COR-L47 (cell line): ENCODE measurements at regions not wholly inside any gene's neighbourhood (a gene's known extent, or its start where the extent isn't known, plus 50 kb on each side); places are given as distances from the start of the nearest gene placed in this dataset.

Experiments
- DNase-seq: peaks from one replicate; lab custom pipeline; 2025; lab: John Stamatoyannopoulos, UW

DNA sequence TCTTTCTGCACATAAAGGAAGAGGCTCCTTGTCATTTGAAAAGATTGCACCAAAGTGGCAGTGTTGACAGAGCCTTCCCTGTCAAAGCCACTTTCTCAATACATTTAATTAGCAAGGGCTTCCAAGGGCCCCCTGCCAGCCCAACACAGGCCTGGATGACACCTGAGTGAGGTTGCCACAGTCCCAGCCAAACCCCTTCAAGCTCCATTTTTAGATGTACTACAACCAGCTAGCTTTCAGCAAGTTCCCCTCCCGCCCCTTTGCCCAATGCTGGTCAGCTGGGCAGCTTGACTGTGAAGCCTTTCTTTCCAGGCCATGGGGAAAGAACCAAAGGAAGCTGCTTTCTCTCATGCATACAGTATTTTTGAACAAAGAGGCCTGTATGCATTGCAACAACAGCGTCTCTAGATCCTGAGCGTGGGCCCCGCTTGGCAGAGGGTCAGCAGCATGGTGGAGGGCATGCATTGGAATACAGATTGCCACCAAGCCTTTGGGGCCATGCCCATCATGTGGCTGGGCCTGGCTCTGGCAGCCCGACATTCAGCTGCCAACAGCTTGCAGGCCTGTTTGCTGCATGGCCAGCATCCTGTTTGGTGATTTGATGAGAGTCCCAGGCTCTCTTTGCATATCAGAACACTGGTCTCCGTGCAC is 261.1 kb upstream of the GATB start:
- no peak for DNase-seq

DNA sequence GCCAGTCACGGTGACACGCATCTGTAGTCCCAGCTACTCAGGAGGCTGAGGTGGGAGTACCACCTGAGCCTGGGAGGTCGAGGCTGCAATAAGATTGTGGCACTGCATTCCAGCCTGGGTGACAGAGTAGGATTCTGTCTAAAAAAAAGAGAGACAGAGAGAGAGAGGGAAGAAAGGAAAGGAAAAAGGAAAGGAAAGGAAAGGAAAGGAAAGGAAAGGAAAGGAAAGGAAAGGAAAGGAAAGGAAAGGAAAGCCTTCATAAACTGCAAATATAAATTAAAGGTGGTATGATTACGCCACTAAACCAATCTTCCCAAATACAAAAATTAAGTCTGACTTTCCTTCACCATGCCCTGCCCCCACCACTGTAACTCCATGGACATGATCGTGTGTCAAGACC is 259.3 kb upstream of the GATB start:
- no peak for DNase-seq

DNA sequence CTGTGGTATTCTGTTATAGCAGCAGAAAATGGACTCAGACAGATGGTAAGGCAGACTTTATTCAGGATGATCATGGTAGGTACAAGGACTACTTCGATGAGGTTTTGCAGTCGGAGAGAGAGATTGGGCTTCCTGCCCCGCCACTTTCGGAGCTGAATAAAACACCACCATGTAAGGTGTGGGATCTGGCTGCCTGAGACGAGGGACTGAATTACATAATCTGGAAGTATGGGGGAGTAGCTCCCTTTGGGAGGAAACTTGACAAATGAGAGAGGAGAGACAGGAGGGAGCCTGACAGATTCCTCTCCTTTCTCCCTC is 255.5 kb upstream of the GATB start:
- no peak for DNase-seq

DNA sequence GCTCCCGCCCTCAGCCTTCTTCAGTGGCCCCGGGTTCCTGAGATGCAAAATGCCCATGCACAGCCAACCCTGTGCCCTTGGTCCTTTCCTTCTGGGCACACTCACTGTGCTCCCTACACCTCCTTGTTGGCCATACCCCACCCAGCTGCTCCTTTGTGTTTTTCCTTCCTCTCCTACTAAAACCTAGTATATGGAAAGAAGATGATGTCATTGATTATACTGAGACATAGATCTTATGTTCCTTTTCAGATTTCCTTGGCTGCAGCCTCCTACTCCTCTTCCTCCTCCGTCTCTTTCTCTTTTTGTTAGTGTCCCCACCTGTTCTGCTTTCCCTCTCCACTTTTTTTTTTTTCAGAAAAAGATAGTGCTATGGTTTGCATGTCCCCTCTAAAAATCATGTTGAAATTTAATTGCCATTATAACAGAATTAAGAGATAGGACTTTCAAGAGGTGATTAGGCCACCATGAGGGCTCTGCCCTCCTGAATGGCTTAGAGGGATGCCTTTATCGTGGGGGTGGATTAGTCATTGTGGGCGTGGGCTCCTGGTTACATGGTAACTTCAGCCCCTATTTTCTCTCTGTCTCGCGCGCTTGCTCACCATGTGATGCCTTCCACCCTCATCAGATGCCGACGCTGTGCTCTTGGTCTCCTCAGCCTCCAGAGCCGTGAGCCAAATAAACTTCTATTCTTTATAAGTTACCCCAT is 254.9 kb upstream of the GATB start:
- no peak for DNase-seq

DNA sequence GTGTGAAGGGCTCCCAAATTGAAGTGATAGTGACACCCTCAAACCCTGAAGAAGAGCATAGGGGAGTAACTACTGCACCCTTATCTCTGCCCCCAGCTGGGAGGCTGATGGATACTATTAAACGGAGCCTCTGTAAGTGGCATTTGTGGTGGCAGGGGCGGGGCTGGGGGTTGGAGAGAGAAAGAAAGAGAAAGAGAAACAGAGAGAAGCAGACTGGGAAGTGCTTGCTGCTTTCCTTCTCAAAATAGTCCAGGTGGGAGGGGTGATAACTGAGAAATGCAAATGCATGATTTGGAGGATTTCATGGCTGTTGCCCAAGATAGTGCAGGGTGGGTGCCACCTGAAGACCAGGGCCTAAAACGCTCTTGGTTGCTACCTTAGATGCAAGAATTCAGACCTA is 253.5 kb upstream of the GATB start:
- DNase-seq, result no peak

DNA sequence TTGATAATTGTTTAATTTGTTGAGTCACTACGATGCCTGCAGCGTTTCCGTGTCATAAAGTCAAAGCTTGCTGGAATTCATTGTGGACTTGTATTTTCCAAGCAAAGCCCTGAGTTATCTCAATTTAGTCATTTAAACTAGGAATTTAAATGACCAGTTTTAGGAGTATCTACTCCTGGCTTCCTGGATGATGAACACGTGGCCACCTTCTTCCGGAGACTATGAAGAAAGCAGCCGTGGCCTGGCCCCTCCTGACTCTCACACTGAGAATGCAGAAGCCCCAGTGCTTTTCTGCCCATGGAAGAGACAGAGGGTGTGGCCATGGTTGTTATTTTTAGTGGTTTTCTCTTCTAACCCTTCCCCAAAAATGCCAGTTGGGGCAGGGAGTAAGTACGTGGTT is 250.7 kb upstream of the GATB start:
- DNase-seq, result no peak

DNA sequence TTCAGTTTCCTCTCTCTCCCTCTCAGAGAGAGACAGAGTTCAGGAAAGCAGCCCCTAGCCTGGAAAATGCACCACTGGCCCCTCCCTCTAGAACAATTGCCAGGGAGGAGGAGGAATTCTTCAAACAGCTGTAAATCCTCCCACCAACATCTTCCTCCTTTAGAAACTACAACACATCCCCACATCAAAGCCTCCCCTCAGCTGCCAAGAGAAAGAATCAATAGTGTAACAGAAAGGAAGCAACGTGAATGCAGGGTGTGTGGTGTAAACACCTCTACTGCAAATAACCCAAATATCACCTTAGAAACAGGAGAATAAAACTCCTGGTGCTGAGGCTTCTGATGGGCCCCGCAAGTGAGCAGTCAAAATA is 249.9 kb upstream of the GATB start:
- no peak for DNase-seq

DNA sequence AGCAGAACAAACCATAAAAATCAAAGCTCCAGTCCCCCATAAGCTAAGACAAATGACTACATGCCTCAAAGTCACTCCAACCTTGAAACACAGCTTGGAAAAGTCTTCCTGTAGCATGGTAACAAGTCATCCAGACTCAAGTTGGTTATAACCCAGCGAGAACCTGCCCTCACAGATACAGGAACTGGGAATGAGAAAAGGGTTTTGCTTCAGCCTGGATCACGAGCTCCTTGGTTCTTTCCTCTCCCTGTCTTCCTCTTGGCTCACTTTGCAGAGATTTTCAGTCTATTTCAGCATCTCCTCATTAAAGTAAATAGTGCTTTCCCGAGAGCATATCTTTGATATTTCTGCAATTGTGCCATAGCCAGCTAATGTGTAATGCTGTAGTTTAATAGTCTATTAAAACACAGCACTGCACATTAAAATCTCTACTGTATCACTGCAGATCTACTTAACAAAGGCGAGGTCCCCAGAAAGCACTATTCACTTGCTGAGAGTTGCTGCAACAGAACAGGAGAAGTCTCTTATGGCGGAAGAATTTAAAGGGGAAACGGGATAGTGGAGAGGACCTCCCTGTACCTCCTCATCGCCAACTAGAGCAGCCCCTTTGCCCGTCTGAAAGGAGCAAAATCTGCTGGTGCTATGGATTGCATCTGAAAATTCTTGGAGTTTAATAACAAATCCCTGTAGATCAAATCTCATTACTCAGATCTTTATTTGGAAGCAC is 249.3 kb upstream of the GATB start:
- no peak for DNase-seq

DNA sequence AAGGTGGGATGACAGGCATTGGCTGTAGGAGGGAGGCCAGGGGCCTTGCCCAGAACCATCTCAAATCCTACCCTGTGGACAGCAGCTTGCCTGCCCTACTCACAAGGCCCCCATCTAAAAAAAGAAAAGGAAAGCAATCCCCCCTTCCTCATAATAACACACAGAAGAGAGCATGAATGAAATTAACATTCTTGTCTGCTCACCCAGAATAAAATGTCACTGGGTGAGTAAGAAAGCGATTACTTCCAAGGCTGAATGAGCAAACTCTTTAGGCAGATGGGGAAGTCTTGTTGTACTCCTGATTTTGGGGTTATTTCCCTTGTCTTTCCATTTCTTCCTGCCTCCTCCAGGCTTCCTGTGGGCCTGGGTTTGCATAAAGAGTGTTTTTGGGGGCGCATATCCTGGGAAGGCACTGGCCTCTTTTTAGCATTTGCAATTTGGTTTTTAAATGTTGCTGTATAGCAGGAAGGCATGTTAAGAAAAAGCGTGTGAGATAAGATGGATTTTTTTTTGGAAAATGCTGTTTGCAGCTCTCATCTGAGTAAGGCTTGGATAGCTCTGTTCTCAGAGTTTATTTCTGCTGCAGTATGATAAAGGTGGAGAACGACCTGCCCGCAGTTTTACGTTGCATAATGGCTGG is 248.3 kb upstream of the GATB start:
- no peak for DNase-seq

DNA sequence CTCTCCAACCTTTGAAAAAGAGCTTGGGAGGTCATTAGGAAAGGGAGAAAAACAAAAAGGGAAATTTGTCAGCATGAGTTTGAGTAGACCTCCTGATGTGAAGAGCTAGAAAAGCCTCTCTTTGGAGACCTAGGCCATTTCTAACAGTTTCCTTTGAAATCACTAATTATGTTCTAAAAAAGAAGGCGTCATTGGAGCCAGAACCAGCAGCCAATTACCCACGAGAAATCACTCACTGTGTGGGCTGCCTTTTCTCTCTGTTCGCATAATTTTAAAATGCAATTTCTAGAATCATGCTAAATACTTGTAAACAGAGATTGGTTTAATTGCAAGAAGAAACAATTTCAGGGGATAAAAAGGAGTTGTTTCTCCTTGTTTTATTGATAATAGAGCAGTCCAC is 246.3 kb upstream of the GATB start:
- DNase-seq, result no peak

DNA sequence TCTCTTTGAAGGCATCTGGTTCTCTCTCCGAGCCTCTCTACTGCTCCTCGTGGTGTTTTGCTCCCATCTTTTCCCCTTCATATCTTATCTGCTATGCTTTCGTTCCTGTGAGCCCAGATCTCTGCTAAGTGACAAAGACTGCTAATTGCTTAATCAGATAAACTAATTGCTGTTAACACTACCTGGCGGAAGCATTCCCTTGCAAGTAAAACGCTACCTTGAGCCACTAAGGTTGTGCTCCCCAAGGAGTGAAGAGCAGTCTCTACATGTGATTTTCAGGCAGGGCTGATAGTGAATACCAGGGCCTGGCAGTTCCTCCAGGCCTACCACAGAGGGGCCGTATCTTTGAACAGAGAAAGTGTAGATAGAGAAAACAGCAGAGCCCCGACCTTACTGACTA is 244.0 kb upstream of the GATB start:
- DNase-seq, result no peak

DNA sequence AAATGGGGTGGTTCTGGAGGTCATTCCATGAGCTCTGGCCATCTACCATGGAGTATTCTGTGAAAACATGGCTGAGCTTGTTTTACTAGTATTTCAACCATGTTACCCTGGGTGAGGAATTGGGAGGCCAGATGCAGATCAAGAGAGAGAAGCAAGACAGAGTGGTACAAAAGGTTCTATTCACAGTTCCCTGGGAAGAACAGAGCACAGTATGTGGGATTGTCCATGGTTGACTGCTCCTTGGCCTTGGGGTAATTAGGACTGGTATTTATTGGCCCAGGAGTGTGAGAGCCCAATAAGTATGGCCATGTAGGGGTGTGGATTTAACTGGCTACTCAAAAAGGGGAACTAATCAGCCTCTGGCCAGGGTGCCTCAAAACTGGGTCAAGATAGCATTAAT is 239.7 kb upstream of the GATB start:
- DNase-seq, result no peak

DNA sequence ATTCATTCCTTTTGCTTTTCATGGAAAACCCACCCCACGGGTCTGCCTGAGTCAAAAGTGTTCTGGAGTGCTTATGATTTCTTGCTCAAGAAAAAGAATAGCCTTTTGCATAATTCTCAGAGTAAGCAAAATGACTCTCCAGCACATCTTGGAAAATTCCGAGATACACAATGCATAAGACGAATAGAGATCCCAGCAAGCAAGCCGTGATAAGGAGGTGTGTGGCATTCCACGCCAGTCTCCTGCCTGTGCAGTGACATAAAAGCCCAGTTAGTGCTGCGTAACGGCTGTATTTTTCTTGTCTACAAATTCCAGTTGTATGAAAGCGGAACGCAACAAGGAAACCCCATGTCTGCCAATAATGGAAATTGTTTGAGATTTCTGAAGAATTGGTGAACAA is 237.9 kb upstream of the GATB start:
- no peak for DNase-seq

DNA sequence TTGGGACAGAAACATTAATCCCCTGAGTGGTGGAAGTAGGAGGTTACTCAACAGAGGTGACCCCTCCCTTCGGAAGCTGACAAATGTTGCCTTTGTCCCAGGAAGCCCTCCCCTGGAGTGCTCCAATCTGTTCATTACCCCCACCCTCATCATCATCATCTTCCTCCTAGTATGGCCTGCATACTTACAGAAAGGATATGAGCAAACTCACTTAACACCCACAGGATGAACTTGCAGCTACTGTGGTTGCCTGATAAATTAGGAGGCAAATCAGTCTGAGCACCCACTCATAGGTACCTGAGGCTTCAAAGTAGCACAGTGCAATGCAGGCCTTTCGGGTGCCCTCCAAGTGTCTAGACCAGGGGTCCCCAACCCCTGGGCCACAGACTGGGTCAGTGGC is 236.7 kb upstream of the GATB start:
- no peak for DNase-seq

DNA sequence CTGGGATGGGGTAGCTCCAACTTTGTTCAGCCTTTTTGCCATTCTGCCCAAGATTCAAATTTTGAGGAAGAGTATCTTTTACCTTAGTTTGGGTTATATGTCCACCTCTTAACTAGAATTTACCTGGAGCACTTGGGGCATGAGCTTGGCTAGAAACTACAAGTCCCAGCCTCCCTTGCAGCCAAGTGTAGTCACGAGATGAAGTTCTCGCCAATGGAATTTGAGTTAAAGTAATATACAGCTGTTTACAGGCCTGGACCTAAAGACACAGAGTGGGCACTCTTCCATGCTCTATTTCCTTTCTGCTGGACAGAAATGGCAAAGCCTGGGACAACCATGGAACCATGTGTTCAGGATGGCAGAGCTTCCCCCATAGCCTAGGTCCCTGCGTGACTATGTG is 233.6 kb upstream of the GATB start:
- DNase-seq, result no peak

DNA sequence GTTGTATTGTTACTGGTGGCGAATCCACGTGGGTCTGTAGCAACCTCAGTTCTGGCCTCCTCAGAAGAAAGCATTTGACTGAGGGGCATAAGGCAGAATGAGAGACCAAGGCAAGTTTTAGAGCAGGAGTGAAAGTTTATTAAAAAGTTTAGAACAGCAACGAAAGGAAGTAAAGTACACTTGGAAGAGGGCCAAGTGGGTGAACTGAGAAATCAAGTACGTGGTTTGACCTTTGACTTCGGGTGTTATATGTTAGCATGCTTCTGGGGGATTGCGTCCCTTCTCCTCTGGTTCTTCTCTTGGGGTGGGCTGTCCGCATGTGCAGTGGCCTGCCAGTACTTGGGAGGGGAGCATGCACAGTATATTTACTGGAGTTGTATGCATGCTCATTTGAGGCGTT is 232.7 kb upstream of the GATB start:
- no peak for DNase-seq

DNA sequence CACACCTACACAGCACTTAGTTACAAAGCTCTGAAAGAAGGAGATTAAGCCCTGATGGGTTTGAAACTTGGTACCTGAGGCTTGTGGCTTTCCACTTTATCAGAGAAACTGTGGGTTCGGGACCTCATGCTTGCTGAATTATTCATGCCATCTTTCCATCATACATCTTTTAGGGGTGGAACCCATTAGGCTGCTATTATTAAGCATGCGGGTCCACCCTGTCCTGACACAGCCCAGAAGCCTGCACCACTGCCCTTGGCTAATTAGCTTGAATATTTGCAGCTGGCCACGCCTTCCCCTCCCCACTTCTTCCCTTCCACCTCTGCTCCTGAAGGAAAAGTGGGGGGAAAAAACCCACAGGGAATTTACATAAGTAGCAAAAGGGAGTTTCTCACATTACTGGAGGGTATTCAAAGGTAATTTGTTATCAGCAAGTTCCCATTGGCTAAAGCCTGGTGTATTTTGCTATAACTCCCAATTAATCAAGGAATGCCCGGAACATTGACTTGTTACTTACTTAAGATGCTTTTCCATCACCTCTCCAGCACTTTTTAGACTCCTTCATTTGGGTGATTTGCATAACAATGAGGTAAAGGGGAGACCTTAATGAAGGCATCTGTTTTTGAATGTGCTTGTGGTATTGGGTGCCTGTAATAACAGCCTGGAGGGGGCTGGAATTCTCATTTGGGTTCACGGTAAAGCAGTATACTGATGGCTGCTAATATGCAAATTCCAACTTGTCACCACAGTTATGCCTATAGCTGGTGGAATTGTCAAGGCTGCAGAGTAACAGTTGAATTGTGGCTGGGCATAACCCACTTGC is 231.7 kb upstream of the GATB start:
- no peak for DNase-seq

DNA sequence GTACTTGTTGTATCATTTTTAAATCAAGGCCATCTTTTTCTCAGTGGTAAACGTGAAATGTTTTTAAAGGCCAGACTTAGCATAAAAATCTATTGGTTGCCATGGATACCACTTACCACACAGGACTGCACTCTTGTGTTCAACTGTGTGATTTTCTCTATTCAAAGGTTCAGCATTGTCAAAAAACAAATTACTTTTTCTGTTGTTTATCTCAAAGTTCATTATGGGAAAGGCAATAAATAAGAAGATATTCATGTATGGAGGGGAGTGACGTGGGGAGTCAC is 231.0 kb upstream of the GATB start:
- DNase-seq, result no peak

DNA sequence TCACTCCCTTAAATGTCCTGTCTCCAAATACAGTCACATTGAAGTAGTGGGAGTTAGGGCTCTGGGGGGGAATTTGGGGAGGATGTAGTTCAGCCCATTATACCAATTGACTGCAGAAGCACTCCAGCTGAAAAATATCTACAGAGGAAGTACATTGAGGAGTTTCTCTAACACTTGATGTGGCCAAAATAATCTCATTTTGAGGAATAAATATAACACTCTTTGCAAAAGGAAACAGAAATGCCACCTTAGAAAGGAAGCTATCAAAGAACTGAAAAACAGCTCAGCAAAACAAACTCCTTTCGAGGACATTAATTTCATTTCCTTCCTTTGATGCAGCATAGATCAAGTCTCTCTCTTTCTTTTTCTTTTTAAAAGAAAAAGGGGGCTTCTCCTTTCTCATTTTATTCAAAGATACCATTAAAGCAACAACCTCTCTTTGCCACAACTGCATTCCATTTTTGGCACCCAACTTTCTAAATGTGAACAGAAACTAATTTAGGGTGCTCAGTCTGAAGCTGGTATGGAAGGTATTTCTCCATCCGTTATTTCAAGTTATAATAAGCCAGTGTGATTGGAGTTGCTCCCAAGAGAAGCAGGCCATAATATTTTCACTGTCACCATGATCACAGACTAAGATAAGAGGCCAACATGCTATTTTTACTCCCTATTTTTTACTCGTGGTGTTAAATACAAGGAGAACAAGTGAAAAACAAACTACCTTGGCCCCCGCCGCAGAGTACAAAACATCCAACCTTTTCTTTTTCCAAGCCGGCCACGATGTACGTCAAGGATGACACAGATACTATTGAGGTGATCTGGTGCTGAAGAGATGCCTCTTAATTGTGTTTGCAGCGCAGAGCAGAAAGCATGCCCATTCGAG is 230.4 kb upstream of the GATB start:
- DNase-seq, result no peak

DNA sequence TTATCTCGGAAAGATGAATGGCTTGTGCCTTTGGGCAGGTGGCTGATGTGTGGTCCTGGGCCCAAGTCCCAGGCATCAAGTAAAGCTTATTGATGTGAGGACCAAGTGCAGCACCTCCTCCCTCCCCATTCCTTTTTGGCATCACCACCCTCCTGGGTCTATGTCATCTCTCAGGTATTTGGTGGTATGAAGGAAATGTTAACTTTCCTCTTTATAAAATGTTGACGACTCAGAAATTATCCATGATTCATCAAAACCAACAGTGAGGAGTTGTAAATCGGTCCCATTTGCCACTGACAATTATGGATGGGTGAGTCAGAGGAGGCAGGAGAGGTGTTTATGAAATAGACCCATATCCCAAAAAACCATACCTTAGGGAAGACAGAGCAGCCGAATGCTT is 229.4 kb upstream of the GATB start:
- DNase-seq, result no peak

DNA sequence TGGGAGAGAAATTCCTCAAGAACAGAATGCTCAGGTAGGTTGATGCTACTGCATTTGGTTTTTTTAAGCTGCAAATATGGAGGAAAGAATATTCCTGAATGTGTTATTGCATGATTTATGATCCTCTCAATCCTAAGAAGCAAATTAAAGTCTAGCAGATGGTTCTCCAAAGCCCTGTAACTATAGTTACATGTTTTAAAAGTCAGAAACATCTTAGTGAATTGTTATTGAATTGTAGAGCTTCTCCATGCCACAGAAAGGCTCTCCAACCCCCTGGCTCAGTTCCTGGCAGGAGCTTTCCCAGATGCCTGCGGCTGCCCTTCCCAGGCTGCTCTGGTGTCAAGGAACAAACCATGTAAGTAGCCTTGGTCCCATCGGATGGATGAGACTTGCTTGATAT is 227.8 kb upstream of the GATB start:
- no peak for DNase-seq

DNA sequence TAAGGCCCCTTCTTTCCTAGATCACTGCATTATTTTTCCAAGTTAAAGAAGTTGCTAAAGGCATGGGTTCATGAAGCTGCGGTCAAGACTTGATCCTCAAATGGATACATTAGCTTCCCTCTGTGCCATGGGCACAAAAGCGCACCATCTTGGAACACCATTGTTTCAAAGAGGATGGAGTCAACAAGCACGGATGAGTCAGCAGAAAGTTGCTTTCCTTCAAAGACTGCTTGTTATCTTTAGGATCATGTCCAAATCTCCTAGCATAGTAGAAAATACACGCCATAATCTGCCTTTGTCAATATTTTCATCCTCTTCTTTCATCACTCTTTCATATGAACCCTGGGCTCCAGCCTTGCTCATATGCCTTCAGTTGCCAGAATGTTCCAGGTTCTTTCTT is 226.8 kb upstream of the GATB start:
- no peak for DNase-seq
